Duodenal mucosa (tissue), 2 donors: ENCODE measurements at regions not wholly inside any gene's neighbourhood (a gene's known extent, or its start where the extent isn't known, plus 50 kb on each side); places are given as distances from the start of the nearest gene placed in this dataset.

ENCODE experiments used
- H3K27ac ChIP-seq: one replicate; pipeline ENCODE4 v1.7.0; 2013; ENCODE audit warnings: low read depth, low read length
- H3K27me3 ChIP-seq, 2 donors: one replicate each; pipeline ENCODE4 v1.7.0; 2013; ENCODE audit warnings: low read length in 2 of 2, control low read depth in 1 of 2; ENCODE audit not compliant: insufficient read depth in 2 of 2, control insufficient read depth in 1 of 2
- H3K36me3 ChIP-seq, 2 donors: one replicate each; pipeline ENCODE4 v1.7.0; 2013; ENCODE audit warnings: low read length in 2 of 2, control low read depth in 1 of 2; ENCODE audit not compliant: insufficient read depth in 2 of 2, control insufficient read depth in 1 of 2
- H3K4me1 ChIP-seq, 2 donors: one replicate each; pipeline ENCODE4 v1.7.0; 2013; ENCODE audit warnings: low read length in 2 of 2, control low read depth in 1 of 2; ENCODE audit not compliant: insufficient read depth in 2 of 2, control insufficient read depth in 1 of 2
- H3K4me3 ChIP-seq, 2 donors: one replicate each; pipeline ENCODE4 v1.7.0; 2013; ENCODE audit warnings: low read length in 2 of 2, low read depth in 1 of 2
- H3K9ac ChIP-seq, 2 donors: one replicate each; pipeline ENCODE4 v1.7.0; 2013; ENCODE audit warnings: low read length in 2 of 2, low read depth in 1 of 2
- H3K9me3 ChIP-seq, 2 donors: one replicate each; pipeline ENCODE4 v1.7.0; 2013; ENCODE audit warnings: low read length in 2 of 2, control low read depth in 1 of 2; ENCODE audit not compliant: control insufficient read depth in 1 of 2

DNA sequence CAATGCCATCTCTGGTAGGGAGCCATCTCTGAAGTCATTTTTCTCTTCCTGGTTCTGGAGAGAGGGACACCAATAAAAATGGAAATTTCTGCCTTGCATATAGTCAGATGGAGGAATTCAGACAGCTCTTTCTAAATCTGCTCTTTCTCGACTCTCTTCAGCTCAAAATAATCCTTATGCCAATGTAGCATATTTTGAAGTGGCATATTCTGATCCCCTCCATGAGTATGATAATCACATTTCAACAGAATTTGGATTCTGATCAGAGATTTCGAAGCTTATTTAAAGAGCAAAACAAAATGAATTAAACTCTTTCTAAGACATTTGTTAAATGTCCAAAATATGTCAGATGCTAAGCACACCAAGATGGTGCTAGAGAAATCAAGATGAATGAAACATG, 267.1 kb upstream of the BTBD3 start:
- no peaks in the 10 kb centered on the region for H3K27me3 ChIP-seq
- no peak overlapping the region for H3K27ac ChIP-seq
- H3K9ac ChIP-seq = no peak overlapping the region
- H3K36me3 ChIP-seq = no peaks in the 10 kb centered on the region
- no peaks in the 10 kb centered on the region for H3K4me1 ChIP-seq
- peaks cover 0 to 5% of the 10 kb centered on the region in 2 donors for H3K9me3 ChIP-seq
- no peak overlapping the region for H3K4me3 ChIP-seq

DNA sequence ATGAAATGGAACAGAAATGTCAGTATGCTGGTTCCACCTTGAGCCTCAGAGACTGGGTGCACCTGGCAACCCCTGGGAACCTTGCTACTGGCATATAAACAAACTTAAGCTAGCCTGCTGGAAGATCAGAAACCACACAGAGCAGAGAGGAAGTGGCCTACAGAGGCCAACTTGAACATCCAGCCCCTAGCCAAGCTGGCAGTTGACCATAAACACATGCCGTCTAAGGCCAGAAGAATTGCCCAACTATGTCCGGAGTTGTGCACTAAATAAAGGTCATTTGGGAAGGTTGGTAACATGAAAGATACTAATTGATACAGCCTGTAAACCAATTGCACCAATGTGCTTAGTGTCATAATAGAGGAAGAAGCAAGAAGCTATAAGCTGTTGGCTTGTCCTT, 266.6 kb upstream of the BTBD3 start:
- Histone ChIP-seq H3K36me3 (no peaks in the 10 kb centered on the region), H3K4me1 (no peaks in the 10 kb centered on the region), H3K9me3 (peaks cover 0 to 5% of the 10 kb centered on the region in 2 donors), H3K27ac (no peak overlapping the region), H3K27me3 (no peaks in the 10 kb centered on the region), H3K4me3 (no peak overlapping the region), H3K9ac (no peak overlapping the region)

DNA sequence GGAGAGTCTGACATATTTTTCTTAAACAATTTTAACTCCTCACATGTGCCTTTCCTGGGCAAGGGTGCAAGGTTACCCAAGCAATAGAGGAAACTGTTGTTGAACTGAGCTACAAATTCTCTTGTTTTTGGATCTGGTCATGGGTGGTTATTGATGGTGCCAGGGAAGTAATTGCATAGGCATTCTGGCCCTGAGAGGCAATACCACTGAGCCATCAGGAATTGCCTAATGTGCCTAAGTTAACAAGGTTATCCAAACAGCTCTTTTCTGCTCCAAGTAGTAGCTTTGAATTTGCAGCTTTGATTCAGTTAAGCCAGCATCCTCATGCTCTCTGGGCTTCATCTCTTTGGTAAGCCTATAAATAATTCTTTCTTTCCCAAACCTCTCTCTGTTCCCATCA, 266.0 kb upstream of the BTBD3 start:
- no peaks in the 10 kb centered on the region for H3K27me3 ChIP-seq
- peaks cover 0 to 5% of the 10 kb centered on the region in 2 donors for H3K9me3 ChIP-seq
- H3K36me3 ChIP-seq = no peaks in the 10 kb centered on the region
- no peak overlapping the region for H3K4me3 ChIP-seq
- H3K27ac ChIP-seq = no peak overlapping the region
- no peak overlapping the region for H3K9ac ChIP-seq
- no peaks in the 10 kb centered on the region for H3K4me1 ChIP-seq

- H3K4me3 ChIP-seq = no peak overlapping the region
- no peak overlapping the region for H3K27ac ChIP-seq
- no peak overlapping the region for H3K9ac ChIP-seq
- H3K36me3 ChIP-seq = no peaks in the 10 kb centered on the region
- no peaks in the 10 kb centered on the region for H3K27me3 ChIP-seq
- no peaks in the 10 kb centered on the region for H3K4me1 ChIP-seq
- peaks cover 0 to under 1% of the 10 kb centered on the region in 2 donors for H3K9me3 ChIP-seq
These were observed 265.6 kb upstream of the BTBD3 start for GRCh38 chr20:11652128-11652527.

DNA sequence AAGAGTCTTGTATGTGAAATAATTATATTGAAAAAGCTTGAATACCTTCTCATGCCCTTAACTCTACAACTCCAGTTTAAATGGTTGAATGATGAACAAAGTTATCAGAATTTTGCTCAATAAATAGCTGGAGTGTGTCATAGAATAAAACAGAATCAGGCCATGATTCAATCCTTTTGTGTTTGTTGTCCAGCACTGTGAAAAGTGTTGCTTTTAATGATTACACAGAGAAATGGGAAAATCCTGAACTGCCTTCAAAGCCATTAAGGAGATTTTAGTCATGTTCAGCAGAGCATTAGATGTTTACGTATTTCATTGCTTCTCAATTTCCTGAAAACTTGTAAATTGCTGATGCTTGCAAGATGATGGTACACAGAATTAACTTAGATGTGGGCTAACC, 262.9 kb upstream of the BTBD3 start:
- Histone ChIP-seq H3K9ac (no peak overlapping the region), H3K27ac (no peak overlapping the region), H3K9me3 (no peaks in the 10 kb centered on the region), H3K27me3 (no peaks in the 10 kb centered on the region), H3K36me3 (no peaks in the 10 kb centered on the region), H3K4me3 (no peak overlapping the region), H3K4me1 (no peaks in the 10 kb centered on the region)

DNA sequence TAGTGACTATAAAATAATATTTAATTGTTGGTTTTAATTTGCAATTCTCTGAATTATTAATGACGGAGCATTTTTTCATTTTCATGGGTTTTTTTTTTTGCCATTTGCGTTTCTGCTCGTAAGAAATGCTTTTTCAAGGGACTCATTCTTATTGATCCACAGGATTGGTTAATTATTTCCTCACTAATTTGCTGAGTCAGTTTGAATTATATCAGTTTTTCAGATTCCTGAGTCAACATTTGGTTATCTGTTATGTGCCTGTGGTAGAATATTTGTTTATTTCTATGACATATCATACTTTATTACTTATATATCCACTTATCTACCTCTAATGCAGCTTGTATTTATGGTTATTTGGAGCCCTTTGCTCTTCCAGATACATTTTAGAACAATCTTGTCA, 257.0 kb upstream of the BTBD3 start:
- Histone ChIP-seq H3K4me1 (no peaks in the 10 kb centered on the region), H3K9ac (no peak overlapping the region), H3K9me3 (no peaks in the 10 kb centered on the region), H3K27me3 (no peaks in the 10 kb centered on the region), H3K4me3 (no peak overlapping the region), H3K36me3 (no peaks in the 10 kb centered on the region), H3K27ac (no peak overlapping the region)

DNA sequence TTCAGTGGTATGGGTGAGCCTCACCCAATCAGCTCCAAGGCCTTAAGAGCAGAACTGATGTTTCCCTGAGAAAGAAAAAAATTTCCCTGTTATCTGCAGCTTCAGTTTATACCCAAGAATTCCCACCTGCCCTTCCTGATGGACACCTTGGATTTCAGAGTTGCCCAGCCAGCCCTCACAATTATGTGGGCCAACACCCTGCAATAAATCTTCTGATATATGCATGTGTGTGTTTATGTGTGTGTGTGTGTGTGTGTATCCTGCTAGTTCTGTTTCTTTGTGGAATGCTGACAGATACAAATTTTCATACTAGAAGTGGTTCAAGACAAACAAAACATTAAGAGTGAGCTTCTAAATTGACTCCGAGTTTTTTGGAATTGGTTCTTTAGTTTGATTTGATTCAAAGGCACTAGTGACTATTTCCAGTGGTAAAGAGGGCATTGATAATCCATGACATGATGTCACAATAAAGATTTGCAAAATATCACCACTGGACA, 246.6 kb upstream of the BTBD3 start:
- no peaks in the 10 kb centered on the region for H3K4me1 ChIP-seq
- H3K9ac ChIP-seq = no peak overlapping the region
- H3K9me3 ChIP-seq = no peaks in the 10 kb centered on the region
- no peak overlapping the region for H3K4me3 ChIP-seq
- H3K36me3 ChIP-seq = no peaks in the 10 kb centered on the region
- H3K27me3 ChIP-seq = no peaks in the 10 kb centered on the region
- H3K27ac ChIP-seq = no peak overlapping the region

- H3K36me3 ChIP-seq = no peaks in the 10 kb centered on the region
- no peaks in the 10 kb centered on the region for H3K9me3 ChIP-seq
- H3K27ac ChIP-seq = no peak overlapping the region
- H3K4me3 ChIP-seq = no peak overlapping the region
- H3K9ac ChIP-seq = no peak overlapping the region
- H3K27me3 ChIP-seq = no peaks in the 10 kb centered on the region
- no peaks in the 10 kb centered on the region for H3K4me1 ChIP-seq
These were observed 244.7 kb upstream of the BTBD3 start for GRCh38 chr20:11672959-11673358.

GRCh38 chr20:11675920-11676629, 241.6 kb upstream of the BTBD3 start:
- no peak overlapping the region for H3K27ac ChIP-seq
- no peaks in the 10 kb centered on the region for H3K9me3 ChIP-seq
- no peak overlapping the region for H3K4me3 ChIP-seq
- H3K4me1 ChIP-seq = no peaks in the 10 kb centered on the region
- H3K36me3 ChIP-seq = no peaks in the 10 kb centered on the region
- no peaks in the 10 kb centered on the region for H3K27me3 ChIP-seq
- no peak overlapping the region for H3K9ac ChIP-seq

- Histone ChIP-seq H3K27ac (no peak overlapping the region), H3K36me3 (no peaks in the 10 kb centered on the region), H3K9ac (no peak overlapping the region), H3K27me3 (no peaks in the 10 kb centered on the region), H3K4me3 (no peak overlapping the region), H3K9me3 (no peaks in the 10 kb centered on the region), H3K4me1 (no peaks in the 10 kb centered on the region)
These were observed 240.9 kb upstream of the BTBD3 start for GRCh38 chr20:11676630-11677287.
